ENCODE measurements at regions not wholly inside any gene's neighbourhood (a gene's known extent, or its start where the extent isn't known, plus 50 kb on each side); places are given as distances from the start of the nearest gene placed in this dataset.

- WGBS (ENCODE audit: missing lambda C conversion rate), result 91% methylated on average over 12 of the region's 14 CpGs
- no peak for DNase-seq (ENCODE audit: low read depth in 1 of 2, low spot score in 1 of 2)
- peaks cover 5% of the 10 kb centered on the region; the same call in 2 of the 3 replicates for H3K9me3 ChIP-seq
- POLR2A ChIA-PET, result no interaction called here
- ATAC-seq, result no peak
- peak overlapping the region; percentile 54 to 93; a peak in 4 of 6 replicates for H3K27ac ChIP-seq
- H3K4me3 ChIP-seq, result no peak overlapping the region
- FAIRE-seq, result no peak
- peaks cover 16% of the 10 kb centered on the region for H3K4me1 ChIP-seq
- TF ChIP-seq BHLHE40 (IDR thresholded peaks at IDR 0.05; ENCODE audit: low read depth, low read length) (no peak), HEYL (CRISPR knock-in tag; IDR thresholded peaks at IDR 0.05) (no peak)
- CTCF ChIA-PET, result interaction anchor here (1.0 to 1.8 kb wide), 2 partner anchors 9 to 20 kb away, joined by 4 to 5 read pairs; no protein-coding TSS in a partner anchor
- no peak overlapping the region for H3K4me2 ChIP-seq
Observed at GRCh38 chr16:88318521-88318920, 64.2 kb upstream of the ZNF469 start.

- H3K4me1 ChIP-seq, result peaks cover 16% of the 10 kb centered on the region
- ChIA-PET CTCF (interaction anchor here (0.9 to 1.8 kb wide), 2 partner anchors 8 to 65 kb away, joined by 3 to 5 read pairs; no protein-coding TSS in a partner anchor), POLR2A (no interaction called here)
- WGBS (ENCODE audit: missing lambda C conversion rate), result 89% methylated on average over 21 of the region's 23 CpGs
- no peak for FAIRE-seq
- peak overlapping the region in 1 of 2 experiments; percentile 93; a peak in 3 of 6 replicates for H3K27ac ChIP-seq
- H3K9me3 ChIP-seq, result peaks cover 5% of the 10 kb centered on the region; the same call in 2 of the 3 replicates
- TF ChIP-seq PHF8 (IDR thresholded peaks at IDR 0.05; ENCODE audit: borderline replicate concordance, low read depth) (no peak), RARB (CRISPR knock-in tag; IDR thresholded peaks at IDR 0.05) (no peak), ZSCAN20 (CRISPR knock-in tag; IDR thresholded peaks at IDR 0.05) (no peak), PBX3 (IDR thresholded peaks at IDR 0.05) (no peak), FOXS1 (CRISPR knock-in tag; IDR thresholded peaks at IDR 0.05) (no peak), ZNF302 (CRISPR knock-in tag; IDR thresholded peaks at IDR 0.05) (no peak), ELK1 (IDR thresholded peaks at IDR 0.05; ENCODE audit: low read depth, low read length) (no peak), CBX8 (IDR thresholded peaks at IDR 0.05) (no peak), MAZ (IDR thresholded peaks at IDR 0.05; ENCODE audit: borderline replicate concordance, low read depth, low read length) (no peak), HES2 (IDR thresholded peaks at IDR 0.05) (no peak), POLR2AphosphoS2 (conservative IDR thresholded peaks at IDR 0.05; ENCODE audit: low read length) (no peak), HOXB13 (CRISPR knock-in tag; IDR thresholded peaks at IDR 0.05; ENCODE audit: low read depth) (no peak), REST (IDR thresholded peaks at IDR 0.05) (no peak)
- H3K4me3 ChIP-seq, result no peak overlapping the region
- H3K4me2 ChIP-seq, result no peak overlapping the region
- no peak for DNase-seq (ENCODE audit: low read depth in 1 of 2, low spot score in 1 of 2)
- no peak for ATAC-seq
Observed at GRCh38 chr16:88319116-88319965, 63.4 kb upstream of the ZNF469 start.
